Loucy (cell line): ENCODE measurements at regions not wholly inside any gene's neighbourhood (a gene's known extent, or its start where the extent isn't known, plus 50 kb on each side); places are given as distances from the start of the nearest gene placed in this dataset.

ENCODE experiments used
- H2AFZ ChIP-seq: fragments of 200-600 bp; sonication (generic); 2 replicates; pipeline ENCODE4 v1.6.0; 2016; ENCODE audit warnings: antibody characterized with exemption, mild to moderate bottlenecking, low read length, moderate library complexity
- H3F3A ChIP-seq: fragments of 200-600 bp; 2 replicates; pipeline ENCODE4 v1.6.0; 2016; ENCODE audit warnings: antibody characterized with exemption, low read depth, mild to moderate bottlenecking
- H3K27me3 ChIP-seq: fragments of 200-600 bp; sonication (generic); 2 replicates; pipeline ENCODE4 v1.6.1; 2014; ENCODE audit warnings: low read length, mild to moderate bottlenecking; ENCODE audit not compliant: insufficient read depth, poor library complexity, severe bottlenecking
- H3K36me3 ChIP-seq: fragments of 200-600 bp; sonication (generic); 2 replicates; pipeline ENCODE4 v1.6.1; 2016; ENCODE audit warnings: low read length; ENCODE audit not compliant: insufficient read depth
- H3K4me1 ChIP-seq: fragments of 200-600 bp; sonication (generic); 2 replicates; pipeline ENCODE4 v1.5.1; 2014; ENCODE audit warnings: low read length, mild to moderate bottlenecking; ENCODE audit not compliant: insufficient read depth, poor library complexity, severe bottlenecking
- H3K4me2 ChIP-seq: fragments of 200-600 bp; sonication (generic); 2 replicates; pipeline ENCODE4 v1.6.0; 2014; ENCODE audit warnings: antibody characterized with exemption, low read length, low read depth, mild to moderate bottlenecking; ENCODE audit not compliant: poor library complexity, severe bottlenecking
- H3K4me3 ChIP-seq: fragments of 200-600 bp; sonication (generic); 2 replicates; pipeline ENCODE4 v1.5.1; 2014; ENCODE audit warnings: low read length, mild to moderate bottlenecking, mixed read lengths; ENCODE audit not compliant: poor library complexity, severe bottlenecking
- H3K79me2 ChIP-seq: fragments of 200-600 bp; sonication (generic); 2 replicates; pipeline ENCODE4 v1.6.1; 2014; ENCODE audit warnings: low read length; ENCODE audit not compliant: insufficient read depth
- H3K9ac ChIP-seq: fragments of 200-600 bp; sonication (generic); 2 replicates; pipeline ENCODE4 v1.6.0; 2014; ENCODE audit warnings: mild to moderate bottlenecking, low read depth, low read length, moderate library complexity; ENCODE audit not compliant: poor library complexity, severe bottlenecking
- H3K9me2 ChIP-seq: fragments of 200-600 bp; sonication (generic); replicated peaks from 2 replicates; pipeline ENCODE4 v1.6.1; 2016; ENCODE audit warnings: low read depth, low read length, mixed read lengths
- H3K9me3 ChIP-seq: fragments of 200-600 bp; sonication (generic); 2 replicates; pipeline ENCODE4 v1.6.1; 2014; ENCODE audit warnings: mild to moderate bottlenecking, antibody characterized with exemption, low read length, low read depth; ENCODE audit not compliant: insufficient read depth
- H4K20me1 ChIP-seq: fragments of 200-600 bp; sonication (generic); 2 replicates; pipeline ENCODE4 v1.6.0; 2014; ENCODE audit warnings: antibody characterized with exemption, low read length, mild to moderate bottlenecking; ENCODE audit not compliant: insufficient read depth, poor library complexity, severe bottlenecking
- CTCF ChIP-seq: fragments of 200-600 bp; sonication (generic); conservative IDR thresholded peaks from 2 replicates; pipeline ENCODE4 v1.5.1; 2014; ENCODE audit warnings: mild to moderate bottlenecking, antibody characterized with exemption, low read length
- EZH2phosphoT487 ChIP-seq: fragments of 200-600 bp; IDR thresholded peaks from 2 replicates; pipeline ENCODE4 v1.6.1; 2018; ENCODE audit warnings: antibody characterized with exemption, mild to moderate bottlenecking, moderate library complexity, borderline replicate concordance

GRCh38 chr6:105774247-105774646, 311.9 kb upstream of the PRDM1 start:
- no peak for TF ChIP-seq CTCF
- no peak for TF ChIP-seq EZH2phosphoT487
- no peak overlapping the region for H3K9ac ChIP-seq

GRCh38 chr6:105771313-105771970, 314.7 kb upstream of the PRDM1 start:
- H2AFZ ChIP-seq, result no peak overlapping the region
- H3F3A ChIP-seq, result no peaks in the 10 kb centered on the region
- 0 out of 2 replicates have a peak, but pooled peaks cover 5% of the 10 kb centered on the region for H3K9me3 ChIP-seq
- no peaks in the 10 kb centered on the region for H3K9me2 ChIP-seq
- TF ChIP-seq CTCF (no peak), EZH2phosphoT487 (no peak)
- no peak overlapping the region for H3K4me3 ChIP-seq
- no peak overlapping the region for H3K9ac ChIP-seq
- H3K4me1 ChIP-seq, result no peaks in the 10 kb centered on the region
- H3K36me3 ChIP-seq, result no peaks in the 10 kb centered on the region
- no peaks in the 10 kb centered on the region for H3K79me2 ChIP-seq
- no peak overlapping the region for H3K4me2 ChIP-seq
- no peaks in the 10 kb centered on the region for H3K27me3 ChIP-seq
- no peaks in the 10 kb centered on the region for H4K20me1 ChIP-seq

More at GRCh38 chr6:105774247-105774646, 311.9 kb upstream of the PRDM1 start:
- no peaks in the 10 kb centered on the region for H3K27me3 ChIP-seq
- no peak overlapping the region for H3K4me2 ChIP-seq
- no peaks in the 10 kb centered on the region for H3K79me2 ChIP-seq
- no peak overlapping the region for H2AFZ ChIP-seq
- no peaks in the 10 kb centered on the region for H4K20me1 ChIP-seq
- no peak overlapping the region for H3K4me3 ChIP-seq
- peaks cover 5% of the 10 kb centered on the region for H3K4me1 ChIP-seq
- H3K9me3 ChIP-seq, result 0 out of 2 replicates have a peak, but pooled peaks cover 5% of the 10 kb centered on the region
- H3F3A ChIP-seq, result no peaks in the 10 kb centered on the region
- no peaks in the 10 kb centered on the region for H3K36me3 ChIP-seq
- no peaks in the 10 kb centered on the region for H3K9me2 ChIP-seq

GRCh38 chr6:105769987-105770386, 316.1 kb upstream of the PRDM1 start:
- H2AFZ ChIP-seq, result no peak overlapping the region
- H3K9ac ChIP-seq, result no peak overlapping the region
- H4K20me1 ChIP-seq, result no peaks in the 10 kb centered on the region
- no peaks in the 10 kb centered on the region for H3K4me1 ChIP-seq
- no peaks in the 10 kb centered on the region for H3K36me3 ChIP-seq
- H3K27me3 ChIP-seq, result no peaks in the 10 kb centered on the region
- H3K4me3 ChIP-seq, result no peak overlapping the region
- H3F3A ChIP-seq, result no peaks in the 10 kb centered on the region
- TF ChIP-seq CTCF, result no peak
- no peak for TF ChIP-seq EZH2phosphoT487
- H3K9me3 ChIP-seq, result 0 out of 2 replicates have a peak, but pooled peaks cover under 1% of the 10 kb centered on the region
- no peaks in the 10 kb centered on the region for H3K9me2 ChIP-seq
- H3K79me2 ChIP-seq, result no peaks in the 10 kb centered on the region
- no peak overlapping the region for H3K4me2 ChIP-seq
